Activated gamma-delta T cell (primary cell): ENCODE measurements at regions not wholly inside any gene's neighbourhood (a gene's known extent, or its start where the extent isn't known, plus 50 kb on each side); places are given as distances from the start of the nearest gene placed in this dataset.

Experiments
- DNase-seq: peaks from one replicate; lab custom pipeline; 2025; lab: John Stamatoyannopoulos, UW

DNA sequence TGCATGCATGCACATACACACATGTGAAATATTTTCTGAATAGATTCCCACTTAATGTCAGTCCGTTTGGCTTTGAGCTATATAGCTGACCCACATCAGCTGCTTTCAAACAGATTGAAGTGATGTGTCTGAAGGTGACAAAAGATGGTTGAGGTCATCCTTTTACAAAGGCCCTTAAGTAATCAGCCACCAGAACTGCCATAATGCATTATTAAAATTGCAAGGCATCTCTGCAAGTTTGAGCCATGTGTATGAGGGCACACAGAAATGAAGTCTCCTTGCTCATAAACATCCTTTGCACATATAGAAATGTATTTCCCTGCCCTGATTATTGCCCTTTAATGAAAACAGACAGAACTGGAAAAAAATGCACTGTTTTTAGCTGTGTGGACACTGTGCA, 1043.0 kb upstream of the C9orf72 start:
- DNase-seq, result no peak

DNA sequence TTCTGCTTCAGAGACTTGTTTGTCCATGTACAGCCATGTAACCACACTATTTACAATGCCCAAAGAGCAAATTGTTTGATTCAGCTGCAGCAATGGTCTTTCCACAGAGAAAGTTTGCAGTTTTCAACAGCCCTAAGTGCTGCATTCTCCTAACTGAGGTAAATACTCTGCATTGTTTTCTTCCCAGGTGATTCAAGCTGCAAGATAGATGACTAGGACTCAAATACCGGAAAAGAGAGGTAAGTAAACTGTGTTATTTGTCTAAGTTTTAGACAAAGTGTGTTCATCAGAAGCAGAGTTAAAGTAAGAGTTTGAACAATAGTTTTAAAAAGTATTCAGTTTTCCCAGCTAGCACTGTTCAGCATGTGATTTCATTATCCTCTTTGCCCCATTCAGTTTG, 1046.7 kb upstream of the C9orf72 start:
- DNase-seq, result no peak

DNA sequence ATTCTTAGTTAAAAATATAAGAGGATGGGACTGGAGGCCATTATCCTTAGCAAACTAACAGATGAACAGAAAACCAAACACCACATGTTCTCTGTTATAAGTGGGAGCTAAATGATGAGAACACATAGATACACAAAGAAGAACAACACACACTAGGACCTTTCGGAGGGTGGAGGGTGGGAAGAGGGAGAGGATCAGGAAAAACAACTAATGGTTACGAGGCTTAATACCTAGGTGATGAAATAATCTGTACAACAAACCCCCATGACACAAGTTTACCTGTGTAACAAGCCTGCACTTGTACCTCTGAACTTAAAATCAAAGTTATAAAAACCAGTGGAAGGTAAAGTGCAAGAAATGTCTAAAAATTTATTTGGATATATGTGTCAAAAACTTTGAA, 1047.4 kb upstream of the C9orf72 start:
- no peak for DNase-seq

DNA sequence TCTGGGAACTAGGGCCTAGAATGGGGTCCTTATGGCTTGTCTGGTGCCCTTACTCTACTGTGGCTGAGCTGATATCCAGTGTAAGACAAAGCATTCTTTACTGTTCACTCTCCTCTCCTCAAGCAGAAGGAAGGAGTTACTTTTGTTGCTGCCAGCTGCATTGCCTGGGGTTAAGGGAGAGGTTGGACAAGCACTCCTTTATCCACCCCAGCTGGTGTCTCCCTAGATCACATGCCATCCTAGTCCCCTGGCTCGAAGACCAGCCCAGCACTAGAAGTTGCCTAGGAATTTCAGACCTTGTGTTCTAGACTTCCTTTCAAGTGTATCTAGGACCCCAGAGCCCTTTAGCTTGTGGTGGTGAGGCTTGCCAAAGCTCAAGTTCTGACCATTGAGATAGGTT, 1051.5 kb upstream of the C9orf72 start:
- no peak for DNase-seq

DNA sequence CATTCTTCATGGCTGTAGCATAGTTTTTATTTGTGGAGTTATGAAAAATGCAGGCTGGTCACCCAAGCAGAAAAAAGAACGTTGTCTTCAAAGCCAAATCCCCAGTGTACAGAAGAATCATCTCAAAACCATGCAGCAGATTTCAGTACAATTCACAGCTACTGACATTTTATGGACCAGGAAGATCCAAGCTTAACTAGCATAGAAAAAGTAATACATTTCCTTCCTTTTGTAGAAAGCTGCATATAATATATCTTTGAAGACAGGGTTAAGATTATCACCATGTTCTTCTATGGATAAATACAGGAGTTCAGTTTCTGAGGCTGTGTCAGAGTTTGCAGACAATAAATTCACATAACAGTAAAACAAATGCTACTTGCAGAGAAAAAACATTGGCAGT, 1054.8 kb upstream of the C9orf72 start:
- no peak for DNase-seq

DNA sequence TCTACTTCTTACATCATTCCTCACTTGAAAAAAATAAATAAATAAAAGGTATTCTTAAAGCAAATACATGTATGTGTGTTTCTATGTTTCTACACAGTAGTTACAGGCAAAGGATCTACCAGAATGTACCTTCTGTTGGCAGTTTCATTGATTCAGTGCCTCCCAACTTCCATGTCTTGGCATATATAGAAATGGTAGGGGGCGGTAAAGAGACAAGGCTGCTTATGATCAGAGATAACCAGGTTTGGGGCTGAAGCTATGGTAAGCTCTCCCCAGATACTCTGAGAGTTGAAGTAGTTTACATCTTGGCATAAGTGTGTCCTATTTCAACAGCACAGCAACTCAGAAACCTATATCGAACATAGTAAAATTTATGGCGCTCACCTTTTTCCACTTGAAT, 1075.4 kb upstream of the C9orf72 start:
- DNase-seq, result no peak

DNA sequence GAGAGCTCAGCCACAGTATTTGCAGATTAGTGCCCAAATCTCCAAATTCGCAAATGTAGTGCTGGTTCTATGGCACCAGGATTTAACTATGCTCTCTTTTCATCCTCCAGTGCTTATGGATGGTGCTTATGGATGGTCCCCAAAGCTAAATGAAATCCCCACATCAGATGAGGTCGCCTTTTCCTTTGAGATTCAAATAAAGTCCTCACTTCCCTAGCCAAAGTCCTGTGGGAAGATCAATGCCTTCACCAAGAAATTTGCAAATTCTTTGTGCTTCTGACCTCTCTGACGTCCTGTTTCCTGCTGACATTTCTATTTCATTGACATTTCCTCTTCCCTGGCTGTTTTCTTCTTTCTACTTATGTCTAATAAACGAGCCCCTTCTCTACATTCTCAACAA, 1077.0 kb upstream of the C9orf72 start:
- no peak for DNase-seq

DNA sequence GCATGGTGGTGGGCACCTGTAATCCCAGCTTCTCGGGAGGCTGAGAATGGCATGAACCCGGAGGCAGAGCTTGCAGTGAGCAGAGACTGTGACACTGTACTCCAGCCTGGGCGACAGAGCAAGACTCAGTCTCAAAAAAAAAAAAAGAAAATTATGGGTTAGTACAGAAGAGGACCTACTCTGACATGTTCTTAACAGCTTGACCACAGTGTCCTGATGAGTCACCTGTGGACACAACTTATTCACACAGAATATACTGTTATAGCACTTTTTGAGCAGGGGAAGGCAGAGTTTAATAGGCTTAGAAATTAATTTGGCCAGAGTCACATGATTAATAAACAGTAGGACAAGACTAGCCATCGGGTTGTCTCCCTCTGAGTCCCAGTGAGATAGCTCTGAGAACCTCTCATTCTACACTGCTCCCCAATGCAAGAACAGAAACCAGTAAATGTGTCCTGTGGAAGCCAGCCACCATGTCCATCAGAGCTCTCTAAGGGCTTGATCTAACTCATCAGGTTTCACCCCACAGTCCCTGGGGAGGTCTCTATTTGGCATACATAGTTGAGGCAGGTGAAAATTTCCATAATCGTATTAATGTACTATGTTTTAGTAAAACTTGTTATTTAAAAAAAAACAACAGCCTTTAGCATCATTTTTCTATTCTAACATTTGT, 1077.9 kb upstream of the C9orf72 start:
- no peak for DNase-seq

DNA sequence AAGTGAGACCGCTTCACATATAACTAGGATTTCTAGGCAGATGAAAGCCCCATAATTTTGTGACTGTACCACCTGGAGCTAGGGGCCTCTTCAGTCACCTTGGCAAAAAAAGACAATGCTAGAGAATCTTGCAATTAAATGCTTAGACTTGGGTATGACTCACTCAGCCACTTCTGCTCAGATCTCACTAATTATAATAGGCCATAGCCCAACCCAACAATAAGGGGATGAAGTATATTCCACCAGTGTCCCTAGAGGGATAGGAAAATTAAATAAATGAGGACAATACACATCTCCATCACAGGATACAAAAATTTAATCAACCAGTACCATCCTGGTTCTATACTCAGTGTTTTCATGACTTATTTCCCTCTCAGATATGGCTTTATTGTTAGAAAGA, 1079.9 kb upstream of the C9orf72 start:
- DNase-seq, result no peak

DNA sequence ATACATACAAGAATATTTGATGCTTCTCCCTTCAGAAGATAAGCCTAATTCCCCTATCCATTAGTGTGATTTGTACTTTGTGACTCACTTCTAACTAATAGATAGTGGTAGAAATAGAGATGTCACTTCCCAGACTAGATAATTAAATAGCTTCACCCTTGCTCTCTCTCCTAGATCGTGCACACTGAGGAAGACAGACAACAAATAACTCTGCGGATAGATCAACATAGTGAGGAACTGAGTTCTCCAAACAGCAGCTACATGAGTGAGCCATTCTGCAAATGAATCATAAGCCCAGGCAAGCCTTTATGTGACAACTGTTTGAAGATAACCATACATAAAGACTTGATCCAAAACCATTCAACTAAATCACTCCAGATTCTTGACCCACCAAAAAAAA, 1083.4 kb upstream of the C9orf72 start:
- no peak for DNase-seq

DNA sequence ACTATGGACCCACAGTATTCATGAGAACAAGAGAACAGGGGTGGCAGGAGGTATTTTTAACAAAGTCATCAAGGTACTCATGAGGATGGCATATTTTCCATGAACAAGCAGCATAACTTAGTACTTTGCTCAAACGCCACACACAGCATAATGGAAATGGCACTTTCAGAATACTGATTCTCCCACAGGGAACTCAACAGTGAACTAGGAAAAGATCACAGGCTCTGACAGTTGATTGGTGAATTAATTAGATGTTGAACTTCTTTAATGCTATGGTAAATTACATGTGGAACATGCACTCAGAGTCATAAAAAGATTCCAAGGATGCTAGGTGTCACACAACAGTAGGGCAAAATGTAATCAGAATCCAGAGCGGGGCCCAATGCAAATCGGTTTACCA, 1088.6 kb upstream of the C9orf72 start:
- no peak for DNase-seq

DNA sequence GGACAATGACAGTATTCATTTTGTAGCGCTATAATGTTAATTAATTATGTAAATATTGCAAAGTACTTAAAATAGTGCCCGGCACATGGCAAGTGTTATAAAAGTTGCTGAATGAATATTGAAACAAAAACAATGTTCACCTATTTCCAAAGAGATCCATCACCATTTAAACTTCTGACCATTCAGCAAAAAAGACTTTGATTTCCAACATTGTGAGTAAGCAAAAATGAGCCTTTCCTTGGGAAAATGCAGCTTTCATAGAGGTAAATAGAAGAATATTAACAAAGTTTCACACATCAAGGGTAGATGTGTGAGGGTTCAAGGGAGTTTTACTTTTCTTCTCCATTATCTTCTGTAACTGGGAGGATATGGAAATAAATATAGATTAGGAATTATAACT, 1089.4 kb upstream of the C9orf72 start:
- DNase-seq, result no peak

DNA sequence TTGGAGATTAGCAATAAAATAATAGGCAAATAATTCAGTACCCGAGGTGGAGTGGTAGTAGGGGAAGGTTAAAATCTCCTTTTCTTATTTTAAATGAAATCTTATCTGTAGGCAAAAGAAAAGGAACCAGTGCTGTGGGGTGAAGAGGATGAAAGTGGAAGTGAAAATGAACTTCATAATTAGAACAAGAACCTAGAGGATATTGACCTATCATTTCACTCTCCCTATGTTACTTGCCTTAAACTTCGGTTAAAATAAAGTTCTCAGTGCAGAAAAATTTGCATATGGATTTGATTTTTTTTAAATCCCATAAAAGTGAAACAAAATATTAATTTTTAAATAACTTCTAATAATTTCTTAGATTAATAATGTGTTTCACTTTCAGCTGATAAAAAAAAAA, 1094.9 kb upstream of the C9orf72 start:
- DNase-seq, result no peak

DNA sequence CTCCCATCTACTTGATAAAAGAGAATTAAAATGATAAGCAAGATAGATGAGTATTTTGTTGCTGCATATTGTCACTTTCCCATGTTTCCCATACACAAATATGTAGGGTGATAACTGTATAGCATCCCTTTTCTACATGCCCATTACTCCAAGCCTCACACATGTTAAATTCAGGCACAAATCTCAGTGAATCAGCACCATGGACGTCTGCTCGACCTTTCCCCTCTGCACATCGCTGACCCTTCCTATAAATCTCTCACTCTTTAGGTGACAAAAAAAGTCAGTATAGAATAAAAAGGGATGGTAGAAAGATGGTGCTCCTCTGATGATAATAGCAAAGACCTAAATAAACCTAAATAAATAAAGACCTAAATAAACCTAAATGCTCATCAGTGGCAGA, 1097.7 kb upstream of the C9orf72 start:
- DNase-seq, result no peak

DNA sequence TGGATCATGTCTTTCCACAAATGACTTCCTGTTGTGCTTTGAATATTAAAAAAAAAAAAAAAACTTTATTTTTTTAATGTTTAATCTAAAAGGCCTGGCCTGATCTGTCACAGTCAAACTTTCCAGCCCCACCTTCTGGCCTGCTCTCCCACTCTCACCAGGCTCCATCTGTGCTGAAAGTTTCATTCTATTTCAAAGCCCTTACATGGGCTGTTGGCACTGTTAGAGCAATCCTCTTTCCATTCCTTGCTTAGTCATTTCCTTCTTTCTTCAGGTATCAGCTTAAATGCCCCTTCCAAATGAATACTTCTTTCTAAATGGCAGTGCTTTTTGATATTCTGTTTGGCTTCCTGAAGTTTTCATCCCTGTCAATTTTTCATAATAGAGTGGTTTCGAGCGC, 1104.8 kb upstream of the C9orf72 start:
- DNase-seq, result no peak

DNA sequence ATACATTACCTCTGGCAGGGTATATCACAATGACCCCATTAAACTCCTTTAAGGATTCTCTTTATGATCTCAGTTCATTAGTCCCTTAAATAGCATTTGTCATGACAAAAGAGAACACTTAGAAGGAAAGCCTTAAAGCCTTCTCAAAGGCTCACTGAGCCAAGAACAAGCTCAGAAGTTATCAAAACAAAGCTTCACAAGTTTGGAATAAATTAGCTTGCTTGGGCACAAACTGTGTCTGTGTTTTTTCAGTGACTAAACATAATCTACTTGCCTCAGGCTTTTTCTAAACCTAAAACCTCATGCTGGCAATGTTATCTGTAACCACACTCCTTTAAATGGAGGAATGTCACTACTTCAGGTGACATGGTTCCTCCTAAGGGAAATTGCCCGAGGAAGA, 1114.9 kb upstream of the C9orf72 start:
- no peak for DNase-seq

DNA sequence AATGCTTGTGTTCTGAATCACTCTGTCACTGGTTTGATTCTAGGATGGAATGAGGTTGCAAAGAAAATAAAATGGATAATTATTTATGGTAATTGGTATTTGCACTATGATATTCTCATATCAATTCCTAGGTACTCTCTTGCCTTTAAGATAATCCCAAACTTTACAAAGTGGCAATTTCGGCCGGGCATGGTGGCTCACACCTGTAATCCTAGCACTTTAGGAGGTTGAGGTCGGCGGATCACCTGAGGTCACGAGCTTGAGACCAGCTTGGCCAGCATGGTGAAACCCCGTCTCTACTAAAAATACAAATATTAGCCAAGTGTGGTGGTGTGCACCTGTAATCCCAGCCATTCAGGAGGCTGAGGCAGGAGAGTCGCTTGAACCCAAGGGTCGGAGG, 1118.7 kb upstream of the C9orf72 start:
- DNase-seq, result no peak

DNA sequence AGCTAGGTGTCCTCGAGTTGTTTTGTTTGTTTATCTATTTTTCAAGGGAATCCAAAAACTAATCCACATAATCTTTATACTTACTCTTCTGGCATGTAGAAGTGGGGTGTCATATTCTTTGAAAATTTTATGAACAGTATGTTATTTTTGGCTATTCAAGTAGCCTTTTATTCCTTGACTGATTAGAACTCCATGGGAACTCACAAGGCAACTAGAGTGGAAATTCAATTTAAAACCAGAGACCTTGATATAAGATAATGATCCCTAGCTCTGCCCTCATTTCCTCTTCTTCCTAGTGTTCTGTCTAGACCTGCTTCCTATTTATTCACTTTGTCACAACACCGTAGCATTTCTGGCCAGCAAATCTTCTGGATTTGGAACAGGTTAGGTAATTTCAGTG, 1123.7 kb upstream of the C9orf72 start:
- no peak for DNase-seq

DNA sequence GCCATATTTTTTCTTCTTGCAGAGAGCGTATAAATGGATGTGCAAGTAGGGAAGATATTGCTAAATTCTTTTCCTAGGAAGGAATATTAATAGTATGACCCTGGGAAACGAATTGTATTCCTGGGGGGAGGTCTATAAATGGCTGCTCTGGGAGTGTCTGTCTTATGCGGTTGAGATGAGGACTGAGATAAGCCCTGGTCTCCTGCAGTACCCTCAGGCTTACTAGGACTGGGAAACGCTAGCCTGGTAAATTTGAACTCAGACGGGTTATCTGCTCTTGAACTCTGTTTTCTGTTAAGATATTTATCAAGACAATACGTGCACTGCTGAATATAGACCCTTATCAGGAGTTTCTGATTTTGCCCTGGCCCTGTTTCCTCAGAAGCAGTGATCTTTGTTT, 1126.4 kb upstream of the C9orf72 start:
- no peak for DNase-seq

DNA sequence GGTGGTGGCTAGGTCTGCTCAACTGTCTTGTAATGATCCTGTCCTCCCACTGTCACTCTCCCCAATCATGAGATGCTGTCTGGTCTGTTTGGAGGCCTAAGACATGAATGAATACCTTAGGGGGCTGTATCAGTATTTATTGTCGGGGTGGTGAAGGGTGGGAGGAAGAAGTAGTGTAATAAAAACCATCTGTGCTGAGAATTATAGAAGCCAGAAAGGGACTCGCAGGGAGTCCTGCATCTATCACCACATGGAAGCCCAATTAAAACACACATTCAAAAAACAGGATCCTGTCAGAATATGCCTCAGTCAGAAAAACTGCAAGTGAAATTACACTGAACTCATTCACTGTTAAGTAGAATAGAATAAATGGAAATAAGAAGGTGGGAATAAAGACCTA, 1134.3 kb upstream of the C9orf72 start:
- DNase-seq, result no peak

DNA sequence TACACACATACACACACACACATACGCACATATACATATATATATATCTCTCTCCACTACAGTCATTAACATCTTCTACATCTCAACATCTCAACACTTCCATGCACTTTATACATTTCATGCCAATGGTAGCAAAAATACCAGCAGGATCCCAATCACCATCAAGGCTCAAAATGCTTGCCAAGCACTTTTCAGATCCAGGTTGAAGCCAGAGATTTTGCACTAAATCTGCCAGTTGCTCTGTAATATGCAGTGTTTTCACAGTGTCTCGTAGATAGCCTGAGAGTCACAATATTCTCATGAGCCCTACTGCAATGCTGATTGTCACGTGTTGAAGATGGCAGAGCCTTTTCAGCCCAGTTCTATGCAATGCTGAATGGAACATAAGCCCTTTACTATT, 1140.9 kb upstream of the C9orf72 start:
- no peak for DNase-seq

DNA sequence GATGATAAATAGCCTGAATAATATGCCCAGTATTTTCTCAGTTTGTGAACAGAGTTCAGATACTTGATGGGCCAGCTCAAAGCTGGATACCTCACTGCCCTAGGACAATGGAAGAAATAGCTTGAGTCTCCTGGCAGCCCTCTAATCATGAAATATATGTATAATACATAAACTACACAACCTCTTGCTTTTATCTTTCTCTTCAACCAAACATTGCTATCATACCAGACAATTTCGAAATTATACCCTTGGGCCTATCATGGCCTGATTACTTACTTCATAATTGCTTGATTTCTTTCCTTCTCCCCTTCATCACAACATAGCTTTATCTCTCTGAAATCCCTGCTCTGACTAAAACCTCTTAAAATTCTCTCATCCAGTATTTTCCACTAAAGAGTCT, 1144.9 kb upstream of the C9orf72 start:
- DNase-seq, result no peak

DNA sequence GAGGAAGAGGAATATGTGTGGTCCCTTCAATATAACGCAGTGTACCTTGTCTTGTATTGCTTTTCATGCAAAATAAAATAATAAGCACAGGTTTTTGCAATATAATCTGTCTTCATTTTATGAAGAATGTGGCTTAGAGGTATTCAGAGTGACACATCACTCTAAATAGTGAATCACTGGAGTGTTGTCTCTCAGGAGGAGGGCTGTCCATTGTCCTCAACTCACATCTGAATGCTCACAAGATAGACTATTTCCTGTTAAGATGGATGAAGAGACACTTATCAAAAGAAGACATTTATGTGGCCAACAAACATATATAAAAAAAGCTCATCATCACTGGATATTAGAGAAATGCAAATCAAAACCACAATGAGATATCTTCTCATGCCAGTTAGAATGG, 1147.5 kb upstream of the C9orf72 start:
- no peak for DNase-seq

DNA sequence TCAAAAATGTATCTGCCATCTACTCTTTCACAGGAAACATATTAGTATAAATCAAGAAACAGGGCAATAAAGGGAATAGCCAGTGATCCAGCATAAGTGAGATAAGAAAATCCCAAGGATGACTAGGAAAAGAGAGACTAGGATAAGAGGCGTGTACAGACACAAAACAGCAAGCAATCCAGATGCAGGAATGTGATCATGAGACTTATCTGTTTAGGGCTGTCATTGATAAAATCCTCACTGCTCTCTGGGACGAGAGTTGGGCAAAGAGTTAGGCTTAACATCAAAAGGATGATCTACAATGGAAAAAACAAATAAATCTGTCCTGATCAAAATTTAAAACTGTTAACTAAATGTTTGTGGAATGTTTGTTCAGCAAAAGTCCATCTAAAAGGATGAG, 1156.8 kb upstream of the C9orf72 start:
- DNase-seq, result no peak
